GM21381 (cell line): ENCODE measurements at regions not wholly inside any gene's neighbourhood (a gene's known extent, or its start where the extent isn't known, plus 50 kb on each side); places are given as distances from the start of the nearest gene placed in this dataset.
"Not testable (repeated sequence)": the region's sequence is repeated elsewhere in the genome, so short reads cannot be mapped to it uniquely, and the experiment has no call there.

Experiments
- ATAC-seq: cut with Tn5 transposase; IDR thresholded peaks from one replicate; pipeline ENCODE4 v1.9.1; 2021; ENCODE audit warnings: mild to moderate bottlenecking, moderate library complexity; ENCODE audit not compliant: unreplicated experiment

GRCh38 chr18:73047688-73048087 lies 179.9 kb upstream of the NETO1 start:
- no peak for ATAC-seq

- no peak for ATAC-seq
Observed at GRCh38 chr18:73045037-73045436, 177.2 kb upstream of the NETO1 start.

- ATAC-seq = no peak
Observed at GRCh38 chr18:73043611-73044010, 175.8 kb upstream of the NETO1 start.

- no peak for ATAC-seq
Observed at GRCh38 chr18:73043211-73043610, 175.4 kb upstream of the NETO1 start.

GRCh38 chr18:73040247-73040646 lies 172.5 kb upstream of the NETO1 start:
- no peak for ATAC-seq

- ATAC-seq = no peak
Observed at GRCh38 chr18:73038336-73038735, 170.5 kb upstream of the NETO1 start.

GRCh38 chr18:73023975-73024374 lies 156.2 kb upstream of the NETO1 start:
- no peak for ATAC-seq

GRCh38 chr18:73009691-73010090 lies 141.9 kb upstream of the NETO1 start:
- no peak for ATAC-seq

- ATAC-seq = no peak
Observed at GRCh38 chr18:73007915-73008308, 140.1 kb upstream of the NETO1 start.

- ATAC-seq = no peak
Observed at GRCh38 chr18:73007195-73007914, 139.6 kb upstream of the NETO1 start.

- no peak for ATAC-seq
Observed at GRCh38 chr18:73006331-73006730, 138.5 kb upstream of the NETO1 start.

GRCh38 chr18:73004260-73004659 lies 136.5 kb upstream of the NETO1 start:
- ATAC-seq = no peak

- ATAC-seq = no peak
Observed at GRCh38 chr18:72999971-73000607, 132.3 kb upstream of the NETO1 start.

- no peak for ATAC-seq
Observed at GRCh38 chr18:72995558-72995957, 127.8 kb upstream of the NETO1 start.

GRCh38 chr18:72993250-72993649 lies 125.5 kb upstream of the NETO1 start:
- ATAC-seq = no peak

- no peak for ATAC-seq
Observed at GRCh38 chr18:72991379-72991778, 123.6 kb upstream of the NETO1 start.

- ATAC-seq = not testable (repeated sequence)
Observed at GRCh38 chr18:72987570-72987969, 119.8 kb upstream of the NETO1 start.

- no peak for ATAC-seq
Observed at GRCh38 chr18:72986103-72986502, 118.3 kb upstream of the NETO1 start.

GRCh38 chr18:72985686-72986085 lies 117.9 kb upstream of the NETO1 start:
- ATAC-seq = peak; percentile 79

- ATAC-seq = no peak
Observed at GRCh38 chr18:72984290-72984689, 116.5 kb upstream of the NETO1 start.

- ATAC-seq = no peak
Observed at GRCh38 chr18:72973841-72974240, 106.1 kb upstream of the NETO1 start.

- ATAC-seq = no peak
Observed at GRCh38 chr18:72965616-72966015, 97.8 kb upstream of the NETO1 start.

GRCh38 chr18:72958195-72958594 lies 90.4 kb upstream of the NETO1 start:
- ATAC-seq = not testable (repeated sequence)
